Right lobe of liver (tissue), 4 donors: ENCODE measurements at regions not wholly inside any gene's neighbourhood (a gene's known extent, or its start where the extent isn't known, plus 50 kb on each side); places are given as distances from the start of the nearest gene placed in this dataset.

Source experiments
- CTCF ChIP-seq, 4 donors: fragments of 200-600 bp in 3 of 4; fragments of 450-650 bp in 1 of 4; IDR thresholded peaks; one replicate each; pipeline versions ENCODE4 v1.5.1 to v1.8.0; 2016 to 2022; ENCODE audit warnings: antibody characterized with exemption in 4 of 4, mild to moderate bottlenecking in 2 of 4
- POLR2A ChIP-seq: fragments of 450-650 bp; IDR thresholded peaks from one replicate; pipeline ENCODE4 v1.6.1; 2017; ENCODE audit warnings: antibody characterized with exemption, mild to moderate bottlenecking
- donor health status: DM: no; HTN: no; CAD: no.
- donor health status: DM: no; HTN: no; CAD: no.
- donor health status: DM: no; HTN: yes; CAD: no.

GRCh38 chr4:104811727-104812126 lies 317.0 kb upstream of the CXXC4 start:
- no peak for TF ChIP-seq CTCF (IDR thresholded peaks at IDR 0.05)
- TF ChIP-seq POLR2A: no peak
